ENCODE measurements at regions not wholly inside any gene's neighbourhood (a gene's known extent, or its start where the extent isn't known, plus 50 kb on each side); places are given as distances from the start of the nearest gene placed in this dataset.
A peak's percentile ranks its signal among the peaks of the same experiment; 100 is the strongest.
"Not testable (repeated sequence)": the region's sequence is repeated elsewhere in the genome, so short reads cannot be mapped to it uniquely, and the experiment has no call there.

- DNase-seq, result no peak
These were observed 995.8 kb upstream of the WWC1 start for GRCh38 chr5:167295681-167296005.

GRCh38 chr5:167296066-167296465, 995.4 kb upstream of the WWC1 start:
- no peak for DNase-seq

- DNase-seq, result no peak
These were observed 994.8 kb upstream of the WWC1 start for GRCh38 chr5:167296661-167297060.

GRCh38 chr5:167299861-167300260, 991.6 kb upstream of the WWC1 start:
- DNase-seq, result not testable (repeated sequence)

GRCh38 chr5:167303582-167303981, 987.9 kb upstream of the WWC1 start:
- no peak for DNase-seq

- peak; percentile 41 for DNase-seq
These were observed 986.5 kb upstream of the WWC1 start for GRCh38 chr5:167304834-167305469.

- DNase-seq, result no peak
These were observed 985.7 kb upstream of the WWC1 start for GRCh38 chr5:167305591-167306213.

GRCh38 chr5:167307042-167307441, 984.4 kb upstream of the WWC1 start:
- peak; percentile 66 for DNase-seq

GRCh38 chr5:167308466-167308865, 983.0 kb upstream of the WWC1 start:
- no peak for DNase-seq

- no peak for DNase-seq
These were observed 981.4 kb upstream of the WWC1 start for GRCh38 chr5:167309941-167310517.

- DNase-seq, result no peak
These were observed 980.1 kb upstream of the WWC1 start for GRCh38 chr5:167311340-167311739.

- DNase-seq, result no peak
These were observed 979.2 kb upstream of the WWC1 start for GRCh38 chr5:167312225-167312624.

- no peak for DNase-seq
These were observed 975.7 kb upstream of the WWC1 start for GRCh38 chr5:167315762-167316161.

GRCh38 chr5:167317884-167318283, 973.6 kb upstream of the WWC1 start:
- peak; percentile 54 for DNase-seq

- no peak for DNase-seq
These were observed 972.2 kb upstream of the WWC1 start for GRCh38 chr5:167319243-167319642.

GRCh38 chr5:167320019-167320418, 971.4 kb upstream of the WWC1 start:
- DNase-seq, result no peak

- peak; percentile 84 for DNase-seq
These were observed 959.1 kb upstream of the WWC1 start for GRCh38 chr5:167332309-167332708.

- no peak for DNase-seq
These were observed 955.3 kb upstream of the WWC1 start for GRCh38 chr5:167336161-167336560.

GRCh38 chr5:167339205-167339604, 952.2 kb upstream of the WWC1 start:
- no peak for DNase-seq

GRCh38 chr5:167346461-167346860, 945.0 kb upstream of the WWC1 start:
- no peak for DNase-seq

- peak; percentile 67 for DNase-seq
These were observed 943.1 kb upstream of the WWC1 start for GRCh38 chr5:167348251-167348926.

- no peak for DNase-seq
These were observed 942.5 kb upstream of the WWC1 start for GRCh38 chr5:167348980-167349379.

GRCh38 chr5:167351316-167351715, 940.1 kb upstream of the WWC1 start:
- DNase-seq, result peak; percentile 85

- DNase-seq, result no peak
These were observed 938.6 kb upstream of the WWC1 start for GRCh38 chr5:167352801-167353200.
